IPS-NIHi7 (cell line): ENCODE measurements at regions not wholly inside any gene's neighbourhood (a gene's known extent, or its start where the extent isn't known, plus 50 kb on each side); places are given as distances from the start of the nearest gene placed in this dataset.
"Not testable (repeated sequence)": the region's sequence is repeated elsewhere in the genome, so short reads cannot be mapped to it uniquely, and the experiment has no call there.

Experiments
- DNase-seq: peaks from one replicate; pipeline ENCODE4 v3.0.0; 2012; ENCODE audit warnings: mixed read lengths; ENCODE audit errors: extremely low spot score

DNA sequence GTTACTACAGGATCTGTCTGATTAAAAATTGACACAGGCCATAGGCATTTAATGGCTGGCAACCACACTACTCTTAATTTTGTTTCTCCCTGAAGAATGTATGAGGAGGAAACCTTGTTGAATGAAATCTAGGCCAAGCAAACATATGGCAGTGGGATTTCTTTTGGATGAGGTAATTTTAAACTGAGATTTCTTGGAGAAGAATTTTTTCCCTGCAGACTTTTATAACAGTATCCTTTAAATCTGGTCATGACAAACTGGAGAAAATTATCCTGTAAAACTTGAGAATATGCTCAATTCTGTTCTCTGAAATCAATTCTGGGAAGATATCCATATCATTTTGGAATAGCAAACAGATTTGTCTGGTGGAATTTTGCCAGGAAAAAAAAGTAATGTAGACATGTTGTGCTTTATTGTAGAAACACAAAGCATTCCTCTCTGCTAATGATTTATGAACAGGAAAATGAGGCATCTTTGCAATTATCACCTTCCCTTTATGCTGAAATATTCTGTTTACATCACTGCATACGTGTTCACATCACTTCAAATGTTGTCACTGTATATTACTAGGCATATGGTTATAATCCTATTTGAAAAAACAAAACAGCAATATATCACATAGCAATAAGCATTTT is 108.3 kb upstream of the ARSJ start:
- no peak for DNase-seq

DNA sequence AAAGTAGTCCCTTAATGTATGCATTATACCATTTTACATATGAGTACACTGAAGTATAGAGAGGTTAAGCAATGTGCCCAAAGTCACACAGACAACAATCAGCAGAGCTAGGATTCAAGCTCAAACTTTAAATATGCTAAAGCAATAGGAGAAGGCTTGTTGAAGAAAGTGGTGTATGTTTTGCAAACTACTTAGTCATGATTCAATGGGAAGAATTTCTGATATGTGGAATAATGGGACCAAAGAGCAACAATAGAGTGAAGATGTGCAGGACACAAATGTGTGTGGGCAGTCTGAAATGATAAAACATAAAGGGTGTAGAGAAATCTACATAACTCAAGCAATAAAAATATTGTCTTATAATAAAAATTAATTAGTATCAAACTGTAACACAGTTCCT is 109.0 kb upstream of the ARSJ start:
- no peak for DNase-seq

DNA sequence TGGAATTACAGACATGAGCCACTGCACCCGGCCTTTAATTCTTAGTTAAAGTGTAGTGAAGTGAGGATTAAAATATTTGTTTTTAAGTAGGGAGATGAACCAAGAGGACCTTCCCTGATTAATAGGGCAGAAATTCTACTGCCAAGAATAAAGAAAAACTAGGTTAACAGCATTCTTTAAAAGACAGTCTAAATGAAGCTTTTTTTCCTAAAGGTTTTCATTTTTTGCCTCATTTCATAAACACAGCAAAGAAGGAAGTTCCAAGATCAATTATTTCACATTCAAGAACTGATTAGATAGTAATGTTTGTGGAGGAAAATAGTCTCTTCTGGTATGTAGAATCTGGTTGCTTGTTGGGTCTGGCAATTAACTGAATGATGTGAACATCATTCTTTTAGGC is 112.1 kb upstream of the ARSJ start:
- DNase-seq: no peak

DNA sequence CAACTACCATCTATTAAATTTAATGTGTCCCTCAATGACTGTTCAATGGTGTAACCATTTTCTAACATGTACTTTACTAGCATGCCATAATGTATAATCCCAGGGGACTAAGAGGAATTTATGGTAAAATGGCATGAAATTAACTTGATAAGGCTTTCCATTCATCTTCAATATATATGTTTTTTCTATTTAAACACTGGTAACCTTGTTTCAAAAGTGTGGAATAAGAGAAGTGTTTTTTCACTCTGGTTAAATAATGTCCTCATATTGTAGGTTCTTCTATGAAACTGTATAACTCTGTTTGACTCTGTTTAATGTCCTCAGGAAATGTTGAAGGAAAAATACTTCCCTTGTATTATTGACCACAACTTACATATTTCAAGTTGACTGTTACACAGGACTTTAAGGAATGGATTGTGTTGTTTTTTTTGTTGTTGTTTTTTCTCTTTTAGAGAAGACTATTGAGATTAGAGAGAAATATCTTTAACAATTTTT is 113.8 kb upstream of the ARSJ start:
- DNase-seq: no peak

DNA sequence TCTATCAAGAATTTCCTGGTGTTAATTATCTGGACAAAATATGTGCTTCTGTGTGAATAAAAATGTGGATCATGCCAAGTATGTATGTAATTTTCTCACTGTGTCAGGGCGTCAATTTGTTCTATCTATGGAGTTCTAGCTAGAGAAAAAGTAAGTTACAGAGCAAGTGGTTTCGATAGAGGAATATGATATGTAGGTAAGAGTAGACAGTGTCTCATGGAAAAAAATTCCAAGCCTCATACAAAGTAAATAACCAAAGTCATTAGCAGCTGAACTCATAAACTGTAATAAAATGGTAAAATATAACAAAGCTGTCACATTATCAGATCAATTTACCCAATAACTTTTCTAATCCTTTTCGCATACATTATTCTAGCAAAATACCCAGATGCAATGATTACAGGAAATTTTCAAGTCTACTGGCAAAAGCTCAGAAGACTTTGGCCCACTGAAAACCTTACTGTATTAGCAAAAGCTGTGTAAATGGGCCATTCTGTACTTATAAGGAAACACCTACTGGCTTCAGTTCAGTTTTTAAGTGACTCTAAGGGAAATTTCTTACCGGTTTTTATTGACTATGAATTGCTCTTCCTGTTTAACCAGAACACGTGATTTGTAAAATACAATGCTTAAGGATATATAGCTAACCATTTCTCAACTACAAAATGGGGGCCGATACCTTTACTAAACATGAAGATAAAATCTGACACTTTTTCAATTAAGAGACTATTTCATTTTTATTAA is 121.0 kb upstream of the ARSJ start:
- DNase-seq: no peak

DNA sequence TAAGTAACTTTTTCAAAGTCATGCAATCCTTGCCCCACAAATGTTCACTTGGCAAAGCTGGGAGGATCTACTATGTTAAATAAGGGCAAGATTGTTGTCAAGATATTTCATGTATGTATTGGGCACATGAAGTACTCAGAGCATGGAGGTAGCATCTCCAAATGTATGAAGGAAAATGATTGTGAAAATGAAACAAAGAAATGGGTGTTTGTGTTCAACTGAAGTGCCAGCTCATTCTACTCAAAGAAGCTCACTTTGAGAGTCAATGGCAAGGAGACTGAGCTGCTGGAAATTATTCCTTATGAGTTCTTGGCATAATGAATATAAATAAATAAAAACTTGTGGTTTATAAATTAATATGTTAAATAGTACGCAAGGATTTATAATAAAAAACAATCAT is 124.5 kb upstream of the ARSJ start:
- DNase-seq: no peak

DNA sequence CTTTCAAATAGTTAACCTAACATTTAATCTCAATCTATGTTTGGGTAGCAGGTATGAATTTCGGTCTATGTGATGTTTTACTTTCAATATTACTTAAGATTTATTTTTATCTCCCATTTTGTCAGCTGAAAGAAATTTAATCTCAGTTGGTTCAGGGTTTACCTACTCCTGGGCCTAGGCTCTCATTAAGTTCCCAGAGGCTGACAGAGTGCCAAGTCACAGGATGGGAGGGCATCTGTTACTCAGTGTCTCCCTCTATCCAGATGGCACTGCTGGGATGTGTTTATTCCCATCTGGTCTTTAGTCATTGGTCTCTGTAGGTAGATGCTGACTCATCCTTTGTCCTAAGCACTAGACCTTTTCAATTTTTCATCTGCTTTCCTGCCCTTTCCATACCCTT is 129.4 kb upstream of the ARSJ start:
- DNase-seq: peak; percentile 16

DNA sequence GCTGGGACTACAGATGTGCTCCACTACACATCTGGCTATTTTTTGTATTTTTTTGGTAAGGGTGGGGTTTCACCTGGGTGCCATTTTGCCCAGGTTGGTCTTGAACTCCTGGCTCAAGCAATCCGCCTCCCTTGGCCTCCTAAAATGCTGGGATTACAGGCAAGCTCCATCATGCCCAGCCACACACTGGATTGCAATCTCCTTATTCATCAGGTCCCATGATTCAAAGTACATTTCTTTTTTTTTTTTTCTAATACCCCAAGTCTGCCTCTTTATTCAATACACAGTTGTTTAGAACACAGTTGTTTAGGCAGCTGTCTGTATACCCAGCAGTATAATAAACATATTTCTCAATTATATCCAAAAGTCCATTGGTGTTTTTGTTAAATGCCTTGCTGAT is 130.3 kb upstream of the ARSJ start:
- DNase-seq: no peak

DNA sequence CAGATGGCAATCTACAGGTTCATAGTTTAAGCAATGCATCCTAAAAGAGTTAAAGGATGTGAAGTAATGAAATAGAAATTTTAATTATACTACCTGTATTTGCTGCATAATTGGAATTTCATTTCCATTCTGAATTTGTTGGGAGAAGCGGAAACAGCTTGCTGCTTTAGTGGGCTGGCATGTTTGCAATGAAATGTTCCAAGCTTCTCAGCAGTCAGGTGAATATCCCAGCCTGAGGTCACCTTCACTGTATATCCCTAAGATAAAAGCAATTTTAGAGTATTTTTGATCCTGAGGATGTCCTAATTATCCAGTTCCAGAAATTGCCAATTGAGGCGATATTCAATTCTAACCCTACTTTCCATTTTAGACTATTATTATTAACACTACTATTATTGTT is 136.1 kb upstream of the ARSJ start:
- no peak for DNase-seq

DNA sequence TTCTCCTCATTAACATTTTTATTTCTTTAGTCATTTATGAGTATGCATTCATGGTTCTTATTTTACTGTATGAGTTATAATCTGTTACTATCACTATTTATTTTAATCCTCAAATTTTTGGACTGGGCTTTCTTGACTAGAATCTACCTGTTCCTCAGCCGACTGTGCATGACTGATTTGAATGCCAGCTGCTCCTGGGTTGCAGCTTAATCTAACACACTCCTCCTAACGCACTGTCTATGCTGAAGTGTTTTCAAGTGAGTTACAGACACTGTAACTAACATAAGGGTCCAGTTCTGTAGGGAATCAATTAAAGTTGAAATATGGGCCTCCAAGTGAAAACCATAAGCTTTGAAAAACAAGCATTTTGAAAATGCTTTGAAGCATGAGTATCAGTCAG is 137.4 kb upstream of the ARSJ start:
- no peak for DNase-seq

DNA sequence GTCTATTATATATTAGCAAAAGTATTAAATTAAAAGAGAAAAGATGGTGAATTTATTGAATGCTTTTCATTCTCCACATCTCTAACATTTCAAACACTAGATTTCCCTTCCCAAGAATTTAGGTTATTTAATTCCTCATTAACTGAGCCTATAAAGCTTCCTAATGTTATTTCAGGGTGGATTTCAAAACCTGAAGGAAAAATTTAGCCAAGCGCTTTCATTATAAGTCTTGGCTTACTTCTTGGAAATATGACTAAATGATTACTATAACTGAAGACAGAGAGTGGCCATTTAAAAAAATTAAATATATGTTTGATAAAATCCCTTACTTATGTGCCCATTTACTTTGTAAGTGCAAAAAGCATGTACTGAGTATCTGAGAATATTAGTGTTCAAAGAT is 141.8 kb upstream of the ARSJ start:
- DNase-seq: no peak

DNA sequence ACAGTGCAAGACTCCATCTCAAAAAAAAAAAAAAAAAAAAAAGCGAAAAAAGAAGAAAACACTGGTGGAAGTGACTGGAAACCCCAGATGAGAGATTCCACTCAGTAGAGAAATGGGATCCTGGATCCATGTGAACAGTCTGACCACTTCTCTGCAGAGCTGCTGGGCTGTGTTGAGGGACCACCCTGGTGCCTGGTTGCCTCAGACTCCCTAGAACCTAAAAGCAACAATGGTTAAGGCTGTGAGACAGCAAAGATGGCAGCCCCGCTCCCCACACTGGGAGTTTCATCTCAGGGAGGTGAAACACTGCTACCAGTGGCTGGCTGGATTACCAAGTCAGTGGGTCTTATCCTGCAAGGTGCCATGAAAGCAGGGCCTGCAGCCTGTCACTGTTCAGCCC is 152.8 kb upstream of the ARSJ start:
- DNase-seq: no peak

DNA sequence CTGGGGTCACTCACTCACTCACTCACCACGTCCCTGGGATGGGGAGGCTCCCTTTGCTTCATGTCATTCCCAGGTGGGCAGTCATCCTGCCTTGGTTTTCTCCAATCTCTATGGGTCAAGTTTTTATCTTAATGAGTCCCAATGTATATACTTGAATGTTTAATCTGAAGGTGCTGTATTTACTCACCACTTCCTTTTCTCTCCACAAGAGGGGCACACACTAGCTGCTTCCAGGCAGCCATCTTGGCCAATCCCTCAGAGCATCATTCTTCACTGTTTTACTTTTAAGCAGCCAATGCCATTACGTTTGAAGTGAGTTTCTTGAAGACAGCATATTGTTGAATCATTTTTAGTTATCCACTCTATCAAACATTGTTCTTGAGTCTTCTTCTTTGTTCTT is 153.4 kb upstream of the ARSJ start:
- DNase-seq: peak; percentile 12

DNA sequence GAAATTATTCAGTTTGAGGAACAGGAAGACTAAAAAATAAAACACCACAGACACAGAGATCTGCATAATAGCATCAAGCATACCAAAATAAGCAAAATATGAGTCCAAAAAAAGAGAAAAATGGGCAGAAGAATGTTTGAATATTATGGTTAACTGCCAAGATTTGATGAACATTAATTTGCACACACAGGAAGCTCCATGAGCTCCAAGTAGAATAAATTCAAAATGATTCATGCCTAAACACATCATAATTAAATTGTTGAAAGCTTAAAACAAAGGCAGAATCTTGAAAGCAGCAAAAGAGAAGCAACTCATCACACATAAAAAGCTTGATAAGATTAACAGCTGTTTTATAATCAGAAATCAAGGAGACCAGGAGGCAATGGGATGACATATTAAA is 156.6 kb upstream of the ARSJ start:
- DNase-seq: no peak

DNA sequence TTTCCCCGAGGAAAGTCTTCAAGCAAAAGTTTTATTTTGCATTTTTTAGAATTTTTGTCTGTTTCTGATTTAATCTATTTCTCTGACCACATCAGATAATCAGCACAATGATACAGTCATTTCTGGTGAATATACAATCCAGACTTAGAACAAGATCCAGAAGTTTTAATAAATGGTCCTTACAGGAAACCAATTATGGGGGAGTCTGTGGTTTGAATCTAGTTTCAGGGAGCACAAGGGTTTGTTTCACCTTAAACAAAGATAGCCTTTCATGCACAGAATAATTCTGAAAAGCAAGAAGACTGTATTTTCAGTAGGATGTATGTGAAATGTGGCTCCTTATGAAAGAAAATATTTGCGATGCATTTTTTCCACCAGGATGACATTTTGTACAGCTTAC is 158.5 kb upstream of the ARSJ start:
- no peak for DNase-seq

DNA sequence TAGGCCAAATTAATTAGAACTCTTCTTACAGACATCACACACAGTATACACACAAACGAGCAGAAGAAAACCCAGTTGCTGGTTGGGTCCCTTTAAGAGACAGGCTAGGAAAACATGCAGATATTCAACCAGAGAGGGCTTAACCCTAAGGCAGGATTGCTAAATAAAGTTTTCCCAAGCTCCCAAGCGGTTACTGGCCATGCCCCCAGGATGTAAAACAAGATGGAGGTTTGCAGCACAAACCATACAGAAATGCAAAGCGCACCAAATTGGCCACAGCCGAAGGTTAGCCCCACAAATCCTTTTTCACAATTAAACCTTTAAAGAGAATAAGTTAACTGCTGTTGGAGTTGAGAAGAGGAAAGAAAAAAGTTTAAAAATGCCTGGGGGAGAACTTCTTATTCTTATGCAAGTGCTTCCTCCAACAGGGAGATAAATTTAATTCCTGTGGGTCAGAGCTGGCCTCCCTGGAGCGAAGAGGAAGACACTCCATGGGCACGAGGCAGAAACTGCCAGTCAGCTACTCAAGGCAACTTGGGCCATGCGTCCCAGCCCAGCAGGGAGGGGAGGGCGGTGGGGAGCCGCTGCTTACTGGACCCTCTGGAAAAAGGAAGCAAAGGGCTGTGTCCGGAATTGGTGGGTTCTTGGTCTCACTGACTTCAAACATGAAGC is 167.6 kb upstream of the ARSJ start:
- no peak for DNase-seq

DNA sequence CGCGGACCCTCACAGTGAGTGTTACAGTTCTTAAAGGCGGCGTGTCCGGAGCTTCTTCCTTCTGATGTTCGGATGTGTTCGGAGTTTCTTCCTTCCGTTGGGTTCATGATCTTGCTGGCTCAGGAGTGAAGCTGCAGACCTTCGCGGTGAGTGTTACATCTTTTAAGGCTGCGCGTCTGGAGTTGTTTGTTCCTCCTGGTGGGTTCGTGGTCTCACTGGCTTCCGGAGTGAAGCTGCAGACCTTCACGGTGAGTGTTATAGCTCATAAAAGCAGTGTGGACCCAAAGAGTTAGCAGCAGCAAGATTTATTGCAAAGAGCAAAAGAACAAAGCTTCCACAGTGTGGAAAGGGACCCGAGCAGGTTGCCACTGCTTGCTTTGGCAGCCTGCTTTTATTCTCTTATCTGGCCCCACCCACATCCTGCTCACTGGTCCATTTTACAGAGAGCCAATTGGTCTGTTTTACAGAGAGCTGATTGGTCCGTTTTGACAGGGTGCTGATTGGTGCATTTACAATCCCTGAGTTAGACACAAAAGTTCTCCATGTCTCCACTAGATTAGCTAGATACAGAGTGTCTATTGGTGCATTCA is 168.3 kb upstream of the ARSJ start:
- not testable (repeated sequence) for DNase-seq

DNA sequence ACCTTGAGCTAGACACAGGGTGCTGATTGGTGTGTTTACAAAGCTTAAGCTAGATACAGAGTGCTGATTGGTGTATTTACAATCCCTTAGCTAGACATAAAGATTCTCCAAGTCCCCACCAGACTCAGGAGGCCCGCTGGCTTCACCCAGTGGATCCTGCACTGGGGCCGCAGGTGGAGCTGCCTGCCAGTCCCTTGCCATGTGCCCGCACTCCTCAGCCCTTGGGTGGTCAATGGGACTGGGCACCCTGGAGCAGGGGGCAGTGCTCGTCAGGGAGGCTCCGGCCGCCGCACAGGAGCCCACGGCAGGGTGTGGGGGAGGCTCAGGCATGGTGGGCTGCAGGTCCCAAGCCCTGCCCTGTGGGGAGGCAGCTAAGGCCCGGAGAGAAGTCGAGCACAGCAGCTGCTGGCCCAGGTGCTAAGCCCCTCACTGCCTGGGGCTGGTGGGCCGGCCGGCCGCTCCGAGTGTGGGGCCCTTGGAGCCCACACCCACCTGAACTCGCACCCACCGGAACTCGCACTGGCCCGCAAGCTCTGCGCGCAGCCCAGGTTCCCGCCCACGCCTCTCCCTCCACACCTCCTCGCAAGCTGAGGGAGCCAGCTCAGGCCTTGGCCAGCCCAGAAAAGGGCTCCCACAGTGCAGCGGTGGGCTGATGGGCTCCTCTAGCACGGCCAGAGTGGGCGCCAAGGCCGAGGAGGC is 169.1 kb upstream of the ARSJ start:
- not testable (repeated sequence) for DNase-seq

DNA sequence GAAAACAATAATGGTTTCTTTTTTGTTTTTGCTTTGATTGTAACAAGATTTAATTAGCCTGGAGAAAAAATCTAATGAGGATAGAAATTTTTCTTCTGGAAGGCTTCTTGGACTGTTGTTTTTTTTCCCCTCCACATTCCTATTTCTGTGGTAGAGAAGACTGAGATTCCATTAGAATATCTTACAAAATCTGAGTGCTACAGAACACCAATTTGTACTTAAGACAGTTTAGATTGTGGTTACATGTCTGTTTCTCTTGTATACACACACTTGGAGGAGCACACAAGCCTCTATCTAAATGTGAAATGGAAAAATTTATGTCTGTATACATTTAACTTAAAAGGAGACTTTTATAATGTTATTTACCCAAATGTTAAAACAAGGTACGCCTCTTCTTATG is 176.9 kb upstream of the ARSJ start:
- no peak for DNase-seq

DNA sequence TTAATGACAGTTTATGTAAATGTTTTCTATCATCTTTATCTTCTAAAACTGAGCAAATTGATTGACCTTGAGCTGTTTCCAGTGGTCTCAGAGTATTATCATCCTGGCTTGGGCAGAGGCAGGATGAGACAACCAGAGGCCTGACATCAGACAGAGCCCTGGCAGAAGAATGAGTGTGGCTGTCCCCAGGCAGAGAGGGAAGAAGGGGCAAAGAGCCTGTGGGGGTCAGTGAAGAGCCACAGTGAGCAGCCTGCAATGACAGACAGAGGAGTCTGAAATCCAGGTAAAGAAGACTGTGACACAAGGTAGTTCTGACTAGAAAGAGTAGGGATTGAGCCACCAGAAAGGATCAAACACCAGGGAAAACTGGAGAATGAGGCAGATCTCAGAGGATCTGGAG is 182.4 kb upstream of the ARSJ start:
- DNase-seq: peak; percentile 50

DNA sequence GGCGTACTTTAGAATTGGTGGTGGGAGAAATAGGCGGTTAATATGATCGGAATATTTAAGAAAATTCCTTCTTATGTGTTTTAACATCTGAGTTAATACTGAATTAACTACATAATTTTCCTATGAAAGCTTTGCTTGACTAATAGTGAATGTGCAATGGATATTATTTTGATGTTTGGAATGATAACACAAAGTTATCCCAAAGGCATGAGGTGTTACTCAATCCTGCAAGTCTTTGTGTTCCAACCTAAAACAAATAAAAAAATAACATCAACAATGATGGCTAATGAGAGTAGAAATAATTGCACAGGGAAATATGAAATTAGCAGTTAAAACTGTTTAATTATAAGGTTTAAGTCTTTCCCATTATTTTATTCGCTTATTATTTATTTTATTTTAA is 183.6 kb upstream of the ARSJ start:
- no peak for DNase-seq

DNA sequence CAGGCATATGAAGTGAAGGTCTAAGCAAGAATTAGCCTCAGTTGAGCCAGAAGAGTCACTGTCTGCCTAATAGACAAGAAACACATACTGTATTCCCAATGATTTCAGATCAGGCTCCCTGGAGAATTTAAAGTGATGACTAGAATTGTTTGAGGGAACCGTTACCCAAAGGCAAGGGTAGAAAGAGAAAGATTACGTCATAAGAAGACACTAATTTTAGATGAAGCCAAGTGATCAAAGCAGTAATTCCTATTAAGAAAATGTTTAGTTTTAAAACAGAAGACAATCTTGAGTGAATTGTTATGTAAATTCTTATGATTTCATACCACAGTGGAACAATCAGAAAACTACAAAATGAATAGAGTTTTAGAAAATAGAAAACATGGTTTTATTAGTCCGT is 194.5 kb upstream of the ARSJ start:
- no peak for DNase-seq
